GM23338 (cell line): ENCODE measurements at regions not wholly inside any gene's neighbourhood (a gene's known extent, or its start where the extent isn't known, plus 50 kb on each side); places are given as distances from the start of the nearest gene placed in this dataset.

ENCODE experiments used
- ATAC-seq: fragments of 200-7000 bp; cut with Tn5 transposase; 3 replicates; pipeline ENCODE4 v1.9.1; 2020
- DNase-seq: peaks from one replicate; pipeline ENCODE4 v3.0.0-alpha.2; 2015; ENCODE audit warnings: low spot score
- H2AFZ ChIP-seq: fragments of 200-600 bp; sonication (generic); 2 replicates; pipeline ENCODE4 v1.8.0; 2016; ENCODE audit warnings: antibody characterized with exemption, mild to moderate bottlenecking, moderate library complexity
- H3F3A ChIP-seq: fragments of 200-600 bp; sonication (generic); replicated peaks from 2 replicates; pipeline ENCODE4 v1.8.0; 2017; ENCODE audit warnings: antibody characterized with exemption, mixed run types, low read depth
- H3K27ac ChIP-seq: fragments of 200-600 bp; sonication (generic); 2 replicates; pipeline ENCODE4 v1.6.1; 2016; ENCODE audit warnings: low read depth
- H3K27me3 ChIP-seq: fragments of 200-600 bp; sonication (generic); 2 replicates; pipeline ENCODE4 v1.8.0; 2016; ENCODE audit warnings: mild to moderate bottlenecking, mixed run types, moderate library complexity; ENCODE audit not compliant: insufficient read depth
- H3K36me3 ChIP-seq: fragments of 200-600 bp; sonication (generic); 2 replicates; pipeline ENCODE4 v1.8.0; 2016; ENCODE audit warnings: mild to moderate bottlenecking; ENCODE audit not compliant: insufficient read depth
- H3K4me1 ChIP-seq: fragments of 200-600 bp; sonication (generic); 2 replicates; pipeline ENCODE4 v1.8.0; 2016; ENCODE audit warnings: mild to moderate bottlenecking, moderate library complexity; ENCODE audit not compliant: insufficient read depth
- H3K4me2 ChIP-seq: fragments of 200-600 bp; sonication (generic); 2 replicates; pipeline ENCODE4 v1.7.1; 2017; ENCODE audit warnings: mixed run types
- H3K4me3 ChIP-seq: fragments of 200-600 bp; sonication (generic); 2 replicates; pipeline ENCODE4 v1.6.1; 2016; ENCODE audit warnings: mixed run types
- H3K79me2 ChIP-seq: fragments of 200-600 bp; sonication (generic); replicated peaks from 2 replicates; pipeline ENCODE4 v1.8.0; 2017; ENCODE audit warnings: mild to moderate bottlenecking; ENCODE audit not compliant: insufficient read depth
- H3K9me2 ChIP-seq: fragments of 200-600 bp; sonication (generic); 2 replicates; pipeline ENCODE4 v1.8.0; 2017; ENCODE audit not compliant: insufficient read depth
- H4K20me1 ChIP-seq: fragments of 200-600 bp; sonication (generic); replicated peaks from 2 replicates; pipeline ENCODE4 v1.8.0; 2017; ENCODE audit warnings: mild to moderate bottlenecking; ENCODE audit not compliant: insufficient read depth
- H3K27ac Mint-ChIP-seq: 2 replicates; pipeline ENCODE4 v1.8.0; 2020; ENCODE audit warnings: inconsistent platforms, mild to moderate bottlenecking, moderate library complexity, mixed read lengths
- H3K27me3 Mint-ChIP-seq: 3 replicates; pipeline ENCODE4 v1.8.0; 2022; ENCODE audit warnings: low read depth, mild to moderate bottlenecking, moderate library complexity, mixed read lengths, inconsistent platforms; ENCODE audit not compliant: insufficient read depth, poor library complexity
- H3K36me3 Mint-ChIP-seq: 3 replicates; pipeline ENCODE4 v1.8.0; 2021; ENCODE audit warnings: low read depth, mild to moderate bottlenecking, inconsistent platforms, moderate library complexity, mixed read lengths
- H3K4me1 Mint-ChIP-seq: 3 replicates; pipeline ENCODE4 v1.8.0; 2020; ENCODE audit warnings: mild to moderate bottlenecking, inconsistent platforms, mixed read lengths
- H3K4me3 Mint-ChIP-seq: 3 replicates; pipeline ENCODE4 v1.8.0; 2021; ENCODE audit warnings: moderate library complexity, mild to moderate bottlenecking, inconsistent platforms, mixed read lengths
- H3K9me3 Mint-ChIP-seq: 3 replicates; pipeline ENCODE4 v1.8.0; 2020; ENCODE audit warnings: moderate library complexity, mild to moderate bottlenecking, inconsistent platforms, mixed read lengths
- EZH2 ChIP-seq: fragments of 200-600 bp; sonication (generic); IDR thresholded peaks from one replicate; pipeline ENCODE4 v1.8.0; 2017; ENCODE audit warnings: antibody characterized with exemption, mild to moderate bottlenecking, low read depth; ENCODE audit not compliant: unreplicated experiment
- EZH2phosphoT487 ChIP-seq: fragments of 200-600 bp; sonication (generic); IDR thresholded peaks from one replicate; pipeline ENCODE4 v1.8.1; 2018; ENCODE audit warnings: antibody characterized with exemption; ENCODE audit not compliant: unreplicated experiment
- JUNB ChIP-seq: IDR thresholded peaks from one replicate; pipeline ENCODE4 v1.6.1; 2016; ENCODE audit warnings: antibody characterized with exemption; ENCODE audit not compliant: unreplicated experiment
- NANOG ChIP-seq: IDR thresholded peaks from 2 replicates; pipeline ENCODE4 v1.6.1; 2016; ENCODE audit warnings: antibody characterized with exemption, borderline replicate concordance
- POLR2AphosphoS5 ChIP-seq: IDR thresholded peaks from 2 replicates; pipeline ENCODE4 v1.6.1; 2016; ENCODE audit warnings: antibody characterized with exemption, low read depth
- STAT1 ChIP-seq: IDR thresholded peaks from one replicate; pipeline ENCODE4 v1.6.1; 2016; ENCODE audit warnings: antibody characterized with exemption; ENCODE audit not compliant: unreplicated experiment
- ZNF114 ChIP-seq: fragments of 250-450 bp; sonication (Bioruptor Pico); IDR thresholded peaks from 2 replicates; pipeline ENCODE4 v1.5.0; 2020; ENCODE audit warnings: mild to moderate bottlenecking, moderate library complexity
- ZNF331 ChIP-seq: fragments of 250-450 bp; sonication (Bioruptor Pico); IDR thresholded peaks from 2 replicates; pipeline ENCODE4 v1.5.0; 2020; ENCODE audit warnings: low read depth, mild to moderate bottlenecking, moderate library complexity
- TF ChIP-seq, protein P1 (sequence below): IDR thresholded peaks from 2 replicates; pipeline ENCODE4 v1.6.1; 2016; ENCODE audit warnings: antibody characterized with exemption
- TF ChIP-seq, protein P2 (sequence below): fragments of 250-450 bp; sonication (Bioruptor Pico); IDR thresholded peaks from 2 replicates; pipeline ENCODE4 v1.5.0; 2020; ENCODE audit warnings: mild to moderate bottlenecking, moderate library complexity
- TF ChIP-seq, protein P3 (sequence below): IDR thresholded peaks from one replicate; pipeline ENCODE4 v1.6.1; 2018; ENCODE audit warnings: antibody characterized with exemption; ENCODE audit not compliant: unreplicated experiment

DNA sequence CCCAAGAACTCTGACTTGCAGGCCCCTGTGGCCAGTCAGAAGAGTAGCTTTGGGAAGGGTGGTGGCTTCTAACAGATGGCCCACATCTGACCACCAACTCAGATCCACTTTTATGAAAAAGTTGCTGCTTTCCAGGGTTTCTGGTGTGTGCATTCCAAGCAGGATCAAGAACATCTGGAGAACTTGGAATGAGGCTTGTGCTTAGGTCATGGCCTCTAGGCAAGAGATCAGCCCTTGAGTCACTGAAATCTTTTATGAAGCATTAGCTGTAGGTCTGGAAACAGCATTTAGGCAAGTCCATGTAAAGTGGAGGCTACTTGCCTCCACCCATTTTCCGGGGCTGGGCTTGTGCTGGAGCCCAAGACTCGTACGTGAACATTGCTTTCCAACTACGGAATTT is 433.3 kb downstream of the SH3GL2 start:
- no peaks in the 10 kb centered on the region for H3K27me3 Mint-ChIP-seq

More for the DNA sequence above, 433.3 kb downstream of the SH3GL2 start:
- H2AFZ ChIP-seq: no peak overlapping the region
- no peaks in the 10 kb centered on the region for H4K20me1 ChIP-seq
- no peak for TF ChIP-seq JUNB
- TF ChIP-seq STAT1: no peak
- no peak for TF ChIP-seq EZH2
- TF ChIP-seq ZNF114 (CRISPR knock-in tag): no peak
- TF ChIP-seq POLR2AphosphoS5: no peak
- TF ChIP-seq, protein P1, sequence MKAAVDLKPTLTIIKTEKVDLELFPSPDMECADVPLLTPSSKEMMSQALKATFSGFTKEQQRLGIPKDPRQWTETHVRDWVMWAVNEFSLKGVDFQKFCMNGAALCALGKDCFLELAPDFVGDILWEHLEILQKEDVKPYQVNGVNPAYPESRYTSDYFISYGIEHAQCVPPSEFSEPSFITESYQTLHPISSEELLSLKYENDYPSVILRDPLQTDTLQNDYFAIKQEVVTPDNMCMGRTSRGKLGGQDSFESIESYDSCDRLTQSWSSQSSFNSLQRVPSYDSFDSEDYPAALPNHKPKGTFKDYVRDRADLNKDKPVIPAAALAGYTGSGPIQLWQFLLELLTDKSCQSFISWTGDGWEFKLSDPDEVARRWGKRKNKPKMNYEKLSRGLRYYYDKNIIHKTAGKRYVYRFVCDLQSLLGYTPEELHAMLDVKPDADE: no peak
- TF ChIP-seq, protein P2, sequence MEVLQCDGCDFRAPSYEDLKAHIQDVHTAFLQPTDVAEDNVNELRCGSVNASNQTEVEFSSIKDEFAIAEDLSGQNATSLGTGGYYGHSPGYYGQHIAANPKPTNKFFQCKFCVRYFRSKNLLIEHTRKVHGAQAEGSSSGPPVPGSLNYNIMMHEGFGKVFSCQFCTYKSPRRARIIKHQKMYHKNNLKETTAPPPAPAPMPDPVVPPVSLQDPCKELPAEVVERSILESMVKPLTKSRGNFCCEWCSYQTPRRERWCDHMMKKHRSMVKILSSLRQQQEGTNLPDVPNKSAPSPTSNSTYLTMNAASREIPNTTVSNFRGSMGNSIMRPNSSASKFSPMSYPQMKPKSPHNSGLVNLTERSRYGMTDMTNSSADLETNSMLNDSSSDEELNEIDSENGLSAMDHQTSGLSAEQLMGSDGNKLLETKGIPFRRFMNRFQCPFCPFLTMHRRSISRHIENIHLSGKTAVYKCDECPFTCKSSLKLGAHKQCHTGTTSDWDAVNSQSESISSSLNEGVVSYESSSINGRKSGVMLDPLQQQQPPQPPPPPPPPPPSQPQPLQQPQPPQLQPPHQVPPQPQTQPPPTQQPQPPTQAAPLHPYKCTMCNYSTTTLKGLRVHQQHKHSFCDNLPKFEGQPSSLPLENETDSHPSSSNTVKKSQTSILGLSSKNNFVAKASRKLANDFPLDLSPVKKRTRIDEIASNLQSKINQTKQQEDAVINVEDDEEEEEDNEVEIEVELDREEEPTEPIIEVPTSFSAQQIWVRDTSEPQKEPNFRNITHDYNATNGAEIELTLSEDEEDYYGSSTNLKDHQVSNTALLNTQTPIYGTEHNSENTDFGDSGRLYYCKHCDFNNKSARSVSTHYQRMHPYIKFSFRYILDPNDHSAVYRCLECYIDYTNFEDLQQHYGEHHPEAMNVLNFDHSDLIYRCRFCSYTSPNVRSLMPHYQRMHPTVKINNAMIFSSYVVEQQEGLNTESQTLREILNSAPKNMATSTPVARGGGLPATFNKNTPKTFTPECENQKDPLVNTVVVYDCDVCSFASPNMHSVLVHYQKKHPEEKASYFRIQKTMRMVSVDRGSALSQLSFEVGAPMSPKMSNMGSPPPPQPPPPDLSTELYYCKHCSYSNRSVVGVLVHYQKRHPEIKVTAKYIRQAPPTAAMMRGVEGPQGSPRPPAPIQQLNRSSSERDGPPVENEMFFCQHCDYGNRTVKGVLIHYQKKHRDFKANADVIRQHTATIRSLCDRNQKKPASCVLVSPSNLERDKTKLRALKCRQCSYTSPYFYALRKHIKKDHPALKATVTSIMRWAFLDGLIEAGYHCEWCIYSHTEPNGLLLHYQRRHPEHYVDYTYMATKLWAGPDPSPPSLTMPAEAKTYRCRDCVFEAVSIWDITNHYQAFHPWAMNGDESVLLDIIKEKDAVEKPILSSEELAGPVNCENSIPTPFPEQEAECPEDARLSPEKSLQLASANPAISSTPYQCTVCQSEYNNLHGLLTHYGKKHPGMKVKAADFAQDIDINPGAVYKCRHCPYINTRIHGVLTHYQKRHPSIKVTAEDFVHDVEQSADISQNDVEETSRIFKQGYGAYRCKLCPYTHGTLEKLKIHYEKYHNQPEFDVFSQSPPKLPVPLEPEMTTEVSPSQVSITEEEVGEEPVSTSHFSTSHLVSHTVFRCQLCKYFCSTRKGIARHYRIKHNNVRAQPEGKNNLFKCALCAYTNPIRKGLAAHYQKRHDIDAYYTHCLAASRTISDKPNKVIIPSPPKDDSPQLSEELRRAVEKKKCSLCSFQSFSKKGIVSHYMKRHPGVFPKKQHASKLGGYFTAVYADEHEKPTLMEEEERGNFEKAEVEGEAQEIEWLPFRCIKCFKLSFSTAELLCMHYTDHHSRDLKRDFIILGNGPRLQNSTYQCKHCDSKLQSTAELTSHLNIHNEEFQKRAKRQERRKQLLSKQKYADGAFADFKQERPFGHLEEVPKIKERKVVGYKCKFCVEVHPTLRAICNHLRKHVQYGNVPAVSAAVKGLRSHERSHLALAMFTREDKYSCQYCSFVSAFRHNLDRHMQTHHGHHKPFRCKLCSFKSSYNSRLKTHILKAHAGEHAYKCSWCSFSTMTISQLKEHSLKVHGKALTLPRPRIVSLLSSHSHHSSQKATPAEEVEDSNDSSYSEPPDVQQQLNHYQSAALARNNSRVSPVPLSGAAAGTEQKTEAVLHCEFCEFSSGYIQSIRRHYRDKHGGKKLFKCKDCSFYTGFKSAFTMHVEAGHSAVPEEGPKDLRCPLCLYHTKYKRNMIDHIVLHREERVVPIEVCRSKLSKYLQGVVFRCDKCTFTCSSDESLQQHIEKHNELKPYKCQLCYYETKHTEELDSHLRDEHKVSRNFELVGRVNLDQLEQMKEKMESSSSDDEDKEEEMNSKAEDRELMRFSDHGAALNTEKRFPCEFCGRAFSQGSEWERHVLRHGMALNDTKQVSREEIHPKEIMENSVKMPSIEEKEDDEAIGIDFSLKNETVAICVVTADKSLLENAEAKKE (CRISPR knock-in tag): no peak
- no peak for TF ChIP-seq EZH2phosphoT487
- TF ChIP-seq ZNF331: no peak
- no peak for TF ChIP-seq NANOG
- TF ChIP-seq, protein P3, sequence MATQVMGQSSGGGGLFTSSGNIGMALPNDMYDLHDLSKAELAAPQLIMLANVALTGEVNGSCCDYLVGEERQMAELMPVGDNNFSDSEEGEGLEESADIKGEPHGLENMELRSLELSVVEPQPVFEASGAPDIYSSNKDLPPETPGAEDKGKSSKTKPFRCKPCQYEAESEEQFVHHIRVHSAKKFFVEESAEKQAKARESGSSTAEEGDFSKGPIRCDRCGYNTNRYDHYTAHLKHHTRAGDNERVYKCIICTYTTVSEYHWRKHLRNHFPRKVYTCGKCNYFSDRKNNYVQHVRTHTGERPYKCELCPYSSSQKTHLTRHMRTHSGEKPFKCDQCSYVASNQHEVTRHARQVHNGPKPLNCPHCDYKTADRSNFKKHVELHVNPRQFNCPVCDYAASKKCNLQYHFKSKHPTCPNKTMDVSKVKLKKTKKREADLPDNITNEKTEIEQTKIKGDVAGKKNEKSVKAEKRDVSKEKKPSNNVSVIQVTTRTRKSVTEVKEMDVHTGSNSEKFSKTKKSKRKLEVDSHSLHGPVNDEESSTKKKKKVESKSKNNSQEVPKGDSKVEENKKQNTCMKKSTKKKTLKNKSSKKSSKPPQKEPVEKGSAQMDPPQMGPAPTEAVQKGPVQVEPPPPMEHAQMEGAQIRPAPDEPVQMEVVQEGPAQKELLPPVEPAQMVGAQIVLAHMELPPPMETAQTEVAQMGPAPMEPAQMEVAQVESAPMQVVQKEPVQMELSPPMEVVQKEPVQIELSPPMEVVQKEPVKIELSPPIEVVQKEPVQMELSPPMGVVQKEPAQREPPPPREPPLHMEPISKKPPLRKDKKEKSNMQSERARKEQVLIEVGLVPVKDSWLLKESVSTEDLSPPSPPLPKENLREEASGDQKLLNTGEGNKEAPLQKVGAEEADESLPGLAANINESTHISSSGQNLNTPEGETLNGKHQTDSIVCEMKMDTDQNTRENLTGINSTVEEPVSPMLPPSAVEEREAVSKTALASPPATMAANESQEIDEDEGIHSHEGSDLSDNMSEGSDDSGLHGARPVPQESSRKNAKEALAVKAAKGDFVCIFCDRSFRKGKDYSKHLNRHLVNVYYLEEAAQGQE: no peak
- no peak overlapping the region for H3K27ac Mint-ChIP-seq
- no peaks in the 10 kb centered on the region for H3K36me3 ChIP-seq
- no peak for ATAC-seq
- no peaks in the 10 kb centered on the region; the same call in 1 of the 2 replicates for H3K4me1 ChIP-seq
- H3K4me3 ChIP-seq: no peak overlapping the region
- H3K36me3 Mint-ChIP-seq: no peaks in the 10 kb centered on the region
- no peaks in the 10 kb centered on the region for H3K27me3 ChIP-seq
- no peak overlapping the region for H3K27ac ChIP-seq
- no peak overlapping the region for H3K4me2 ChIP-seq
- no peaks in the 10 kb centered on the region for H3K9me3 Mint-ChIP-seq
- H3K79me2 ChIP-seq: no peaks in the 10 kb centered on the region
- no peak for DNase-seq
- H3K4me3 Mint-ChIP-seq: no peak overlapping the region
- no peaks in the 10 kb centered on the region for H3F3A ChIP-seq
- no peaks in the 10 kb centered on the region for H3K9me2 ChIP-seq
- no peaks in the 10 kb centered on the region for H3K4me1 Mint-ChIP-seq
